ENCODE measurements at regions not wholly inside any gene's neighbourhood (a gene's known extent, or its start where the extent isn't known, plus 50 kb on each side); places are given as distances from the start of the nearest gene placed in this dataset.

DNA sequence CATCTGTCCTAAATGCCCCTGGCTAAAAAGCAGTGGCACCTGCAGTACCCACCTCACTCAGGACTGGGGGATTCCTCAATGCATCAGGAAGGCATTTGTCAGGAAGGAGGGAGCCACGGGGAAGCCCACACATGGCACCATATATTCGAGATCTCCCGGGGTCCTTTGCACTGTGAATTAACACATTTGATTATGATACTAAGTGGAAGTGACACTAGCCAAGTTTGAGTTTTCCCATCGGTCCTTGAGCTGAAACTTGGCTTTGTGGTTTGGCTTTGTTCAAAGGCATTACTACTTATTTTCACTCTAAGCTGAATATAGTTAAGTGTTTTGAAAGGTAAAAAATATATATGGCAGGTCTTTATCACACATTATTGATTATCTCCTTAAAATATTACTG lies 168.7 kb upstream of the MYO16 start:
- Histone ChIP-seq H3K36me3 (ENCODE audit: control insufficient read depth in 2 of 2, extremely low read depth in 1 of 2, insufficient read depth in 2 of 2, low read length in 2 of 2) (no peaks in the 10 kb centered on the region), H3K27ac (ENCODE audit: insufficient read depth, low read depth, low read length) (no peak overlapping the region), H3K9me1 (replicated peaks; ENCODE audit: control insufficient read depth, extremely low read depth, insufficient read depth, low read length) (no peaks in the 10 kb centered on the region), H3K27me3 (ENCODE audit: control insufficient read depth in 2 of 2, insufficient read depth in 2 of 2, low read length in 2 of 2) (no peaks in the 10 kb centered on the region), H3K4me2 (ENCODE audit: insufficient read depth, low read length) (no peak overlapping the region), H3K9ac (replicated peaks; ENCODE audit: extremely low read depth, insufficient read depth, low read length) (no peak overlapping the region), H4K20me1 (replicated peaks; ENCODE audit: control insufficient read depth, extremely low read depth, insufficient read depth, low read length) (no peaks in the 10 kb centered on the region), H3K9me3 (replicated peaks; ENCODE audit: control insufficient read depth, insufficient read depth, low read length) (peaks cover 4% of the 10 kb centered on the region), H3K4me3 (replicated peaks in 1 of 3; ENCODE audit: insufficient read depth in 1 of 3, low read depth in 1 of 3, low read length in 3 of 3) (no peak overlapping the region), H2AFZ (ENCODE audit: low read depth, low read length) (no peak overlapping the region), H3K4me1 (ENCODE audit: control insufficient read depth, extremely low read depth, insufficient read depth, low read length) (no peaks in the 10 kb centered on the region), H3K79me2 (ENCODE audit: control insufficient read depth, insufficient read depth, low read length) (no peaks in the 10 kb centered on the region)
- no peak for FAIRE-seq
- intact Hi-C loops (cut with micrococcal nuclease) (no loop called here), dilution Hi-C loops (cut with MboI; ENCODE audit: extremely low pct_ligation_motif_present, low sequenced_read_pairs) (no loop called here)
- POLR2A ChIA-PET: no interaction called here
- TF ChIP-seq GATA2 (IDR thresholded peaks at IDR 0.05; ENCODE audit: insufficient read depth, insufficient read length, low read depth, low read length) (no peak), POLR2AphosphoS5 (IDR thresholded peaks at IDR 0.05; ENCODE audit: insufficient read depth, low read depth, low read length) (no peak), EZH2 (IDR thresholded peaks at IDR 0.05; ENCODE audit: borderline replicate concordance, low read depth, low read length, severe bottlenecking) (no peak), FOS (IDR thresholded peaks at IDR 0.05; ENCODE audit: borderline replicate concordance, insufficient read depth, low read length) (no peak), JUN (IDR thresholded peaks at IDR 0.05; ENCODE audit: borderline replicate concordance, insufficient read depth, insufficient read length, low read depth) (no peak), POLR2A (IDR thresholded peaks at IDR 0.05; ENCODE audit: low read depth, low read length) (no peak), MAX (IDR thresholded peaks at IDR 0.05; ENCODE audit: insufficient read depth, insufficient read length) (no peak), MYC (IDR thresholded peaks at IDR 0.05; ENCODE audit: low read depth, low read length) (no peak)
- TF ChIP-seq, protein P1, sequence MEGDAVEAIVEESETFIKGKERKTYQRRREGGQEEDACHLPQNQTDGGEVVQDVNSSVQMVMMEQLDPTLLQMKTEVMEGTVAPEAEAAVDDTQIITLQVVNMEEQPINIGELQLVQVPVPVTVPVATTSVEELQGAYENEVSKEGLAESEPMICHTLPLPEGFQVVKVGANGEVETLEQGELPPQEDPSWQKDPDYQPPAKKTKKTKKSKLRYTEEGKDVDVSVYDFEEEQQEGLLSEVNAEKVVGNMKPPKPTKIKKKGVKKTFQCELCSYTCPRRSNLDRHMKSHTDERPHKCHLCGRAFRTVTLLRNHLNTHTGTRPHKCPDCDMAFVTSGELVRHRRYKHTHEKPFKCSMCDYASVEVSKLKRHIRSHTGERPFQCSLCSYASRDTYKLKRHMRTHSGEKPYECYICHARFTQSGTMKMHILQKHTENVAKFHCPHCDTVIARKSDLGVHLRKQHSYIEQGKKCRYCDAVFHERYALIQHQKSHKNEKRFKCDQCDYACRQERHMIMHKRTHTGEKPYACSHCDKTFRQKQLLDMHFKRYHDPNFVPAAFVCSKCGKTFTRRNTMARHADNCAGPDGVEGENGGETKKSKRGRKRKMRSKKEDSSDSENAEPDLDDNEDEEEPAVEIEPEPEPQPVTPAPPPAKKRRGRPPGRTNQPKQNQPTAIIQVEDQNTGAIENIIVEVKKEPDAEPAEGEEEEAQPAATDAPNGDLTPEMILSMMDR (IDR thresholded peaks at IDR 0.05; ENCODE audit: extremely low read depth in 1 of 2, insufficient read depth in 1 of 2, low read depth in 1 of 2, low read length in 2 of 2): no peak
- DNase-seq (ENCODE audit: low read depth, low spot score): no peak
- no TSS peak for BruUV-seq (replicated peaks)
- CTCF ChIA-PET: no interaction called here
